SK-N-SH (cell line): ENCODE measurements at regions not wholly inside any gene's neighbourhood (a gene's known extent, or its start where the extent isn't known, plus 50 kb on each side); places are given as distances from the start of the nearest gene placed in this dataset.
"Not testable (repeated sequence)": the region's sequence is repeated elsewhere in the genome, so short reads cannot be mapped to it uniquely, and the experiment has no call there.

Source experiments
- CTCF ChIP-seq: fragments of 200-600 bp; sonication (generic); IDR thresholded peaks from 2 replicates; pipeline ENCODE4 v1.6.1; 2017; ENCODE audit warnings: antibody characterized with exemption, mild to moderate bottlenecking, moderate library complexity
- EP300 ChIP-seq, 2 experiments: IDR thresholded peaks; 2 replicates each; pipeline versions ENCODE4 v1.4.0 to v1.6.1; 2012; ENCODE audit warnings: borderline replicate concordance in 1 of 2, low read depth in 1 of 2, low read length in 1 of 2
- GABPA ChIP-seq: IDR thresholded peaks from 2 replicates; pipeline ENCODE4 v1.4.0; 2012; ENCODE audit warnings: low read depth, mild to moderate bottlenecking
- NRF1 ChIP-seq: IDR thresholded peaks from 2 replicates; pipeline ENCODE4 v1.6.1; 2012; ENCODE audit warnings: low read depth, mild to moderate bottlenecking, low read length
- POLR2AphosphoS5 ChIP-seq: IDR thresholded peaks from 2 replicates; pipeline ENCODE4 v1.6.1; 2012; ENCODE audit warnings: low read depth, low read length
- RAD21 ChIP-seq: IDR thresholded peaks from 2 replicates; pipeline ENCODE4 v1.6.1; 2012; ENCODE audit warnings: mild to moderate bottlenecking, low read length
- REST ChIP-seq: IDR thresholded peaks from 2 replicates; pipeline ENCODE4 v1.6.1; 2012; ENCODE audit warnings: mild to moderate bottlenecking, low read depth, low read length, moderate library complexity
- TAF1 ChIP-seq: IDR thresholded peaks from 2 replicates; pipeline ENCODE4 v1.6.1; 2012; ENCODE audit warnings: low read depth, mild to moderate bottlenecking, low read length, moderate library complexity, borderline replicate concordance
- ZBTB33 ChIP-seq: IDR thresholded peaks from 2 replicates; pipeline ENCODE4 v1.4.0; 2012; ENCODE audit warnings: low read depth, borderline replicate concordance

- not testable (repeated sequence) for TF ChIP-seq CTCF; RAD21; TAF1; ZBTB33; EP300 (IDR thresholded peaks at IDR 0.05; ENCODE audit: borderline replicate concordance in 1 of 2, low read depth in 1 of 2, low read length in 1 of 2); NRF1; POLR2AphosphoS5; REST; GABPA
Observed at GRCh38 chr15:31710806-31711205, 319.5 kb upstream of the CHRNA7 start.
